OCI-LY1 (cell line): ENCODE measurements at regions not wholly inside any gene's neighbourhood (a gene's known extent, or its start where the extent isn't known, plus 50 kb on each side); places are given as distances from the start of the nearest gene placed in this dataset.
"Not testable (repeated sequence)": the region's sequence is repeated elsewhere in the genome, so short reads cannot be mapped to it uniquely, and the experiment has no call there.

Experiments
- CTCF ChIP-seq: fragments of 200-600 bp; sonication (generic), shearing (Covaris generic); IDR thresholded peaks from 2 replicates; pipeline ENCODE4 v1.5.1; 2017; ENCODE audit warnings: mild to moderate bottlenecking, antibody characterized with exemption, low read length, moderate library complexity, mixed read lengths
- EZH2 ChIP-seq: fragments of 200-600 bp; sonication (generic), shearing (Covaris generic); IDR thresholded peaks from 2 replicates; pipeline ENCODE4 v1.8.0; 2017; ENCODE audit warnings: borderline replicate concordance, mixed run types, mild to moderate bottlenecking, antibody characterized with exemption, low read length, moderate library complexity, mixed read lengths

DNA sequence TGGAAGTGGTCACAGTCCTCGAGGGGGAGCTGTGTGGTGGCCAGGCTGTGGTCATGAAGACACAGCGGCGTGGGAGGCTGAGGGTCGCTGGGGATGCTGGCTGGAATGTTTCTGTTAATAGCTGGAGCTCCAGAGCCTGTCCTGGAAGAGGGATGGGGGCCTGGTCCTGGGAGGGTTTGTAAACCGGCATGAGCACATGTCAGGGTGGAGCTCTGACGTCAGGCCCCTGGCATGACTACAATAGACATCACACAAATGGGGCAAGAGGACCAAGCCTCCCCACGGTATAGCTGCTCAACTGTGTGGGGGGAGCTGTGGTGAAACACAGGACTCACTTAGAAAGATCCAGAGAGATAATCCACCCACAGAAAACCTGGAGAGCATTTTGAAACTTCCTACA is 121.4 kb upstream of the FAM20C start:
- not testable (repeated sequence) for TF ChIP-seq CTCF, EZH2
